A172 (cell line): ENCODE measurements at regions not wholly inside any gene's neighbourhood (a gene's known extent, or its start where the extent isn't known, plus 50 kb on each side); places are given as distances from the start of the nearest gene placed in this dataset.
"Not testable (repeated sequence)": the region's sequence is repeated elsewhere in the genome, so short reads cannot be mapped to it uniquely, and the experiment has no call there.

Source experiments
- DNase-seq: peaks from one replicate; pipeline ENCODE4 v3.0.0-alpha.2; 2015; ENCODE audit warnings: low spot score

DNA sequence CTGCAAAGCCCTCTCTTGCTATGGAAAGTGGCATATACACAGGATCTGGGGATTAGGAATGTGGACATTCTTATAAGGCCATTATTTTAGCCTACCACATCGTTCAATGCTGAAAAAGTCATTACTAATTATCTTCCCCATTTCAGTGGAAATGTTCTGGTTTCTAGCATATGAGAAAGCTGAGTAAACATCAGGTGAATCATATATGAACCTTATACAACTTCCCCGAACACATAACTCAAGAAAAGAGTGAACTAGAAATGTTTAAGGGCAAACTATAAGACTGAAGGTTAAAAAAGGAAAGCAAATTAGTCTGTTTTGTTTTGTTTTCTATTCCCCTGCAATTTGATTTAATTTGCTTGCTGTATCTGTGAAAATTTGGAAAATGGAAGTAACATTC, 62.5 kb upstream of the SEC22B start:
- not testable (repeated sequence) for DNase-seq

DNA sequence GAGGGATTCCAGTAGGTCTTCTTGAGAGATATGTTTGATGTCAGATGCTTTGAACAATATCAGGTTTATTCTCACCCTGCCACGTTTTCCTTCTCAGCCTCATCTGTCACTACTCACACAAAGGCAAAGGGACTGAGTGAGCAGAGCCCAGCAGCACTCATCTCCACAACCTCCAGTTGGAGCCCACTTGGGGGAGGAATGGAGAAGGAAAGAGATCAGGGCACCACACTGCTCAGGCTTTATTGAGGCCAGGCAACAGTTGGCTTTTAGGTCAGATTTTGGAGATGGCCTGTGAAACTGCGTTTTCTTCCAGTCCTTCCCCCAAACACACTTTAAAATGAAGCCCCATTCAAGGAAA, 57.3 kb upstream of the SEC22B start:
- DNase-seq, result not testable (repeated sequence)

DNA sequence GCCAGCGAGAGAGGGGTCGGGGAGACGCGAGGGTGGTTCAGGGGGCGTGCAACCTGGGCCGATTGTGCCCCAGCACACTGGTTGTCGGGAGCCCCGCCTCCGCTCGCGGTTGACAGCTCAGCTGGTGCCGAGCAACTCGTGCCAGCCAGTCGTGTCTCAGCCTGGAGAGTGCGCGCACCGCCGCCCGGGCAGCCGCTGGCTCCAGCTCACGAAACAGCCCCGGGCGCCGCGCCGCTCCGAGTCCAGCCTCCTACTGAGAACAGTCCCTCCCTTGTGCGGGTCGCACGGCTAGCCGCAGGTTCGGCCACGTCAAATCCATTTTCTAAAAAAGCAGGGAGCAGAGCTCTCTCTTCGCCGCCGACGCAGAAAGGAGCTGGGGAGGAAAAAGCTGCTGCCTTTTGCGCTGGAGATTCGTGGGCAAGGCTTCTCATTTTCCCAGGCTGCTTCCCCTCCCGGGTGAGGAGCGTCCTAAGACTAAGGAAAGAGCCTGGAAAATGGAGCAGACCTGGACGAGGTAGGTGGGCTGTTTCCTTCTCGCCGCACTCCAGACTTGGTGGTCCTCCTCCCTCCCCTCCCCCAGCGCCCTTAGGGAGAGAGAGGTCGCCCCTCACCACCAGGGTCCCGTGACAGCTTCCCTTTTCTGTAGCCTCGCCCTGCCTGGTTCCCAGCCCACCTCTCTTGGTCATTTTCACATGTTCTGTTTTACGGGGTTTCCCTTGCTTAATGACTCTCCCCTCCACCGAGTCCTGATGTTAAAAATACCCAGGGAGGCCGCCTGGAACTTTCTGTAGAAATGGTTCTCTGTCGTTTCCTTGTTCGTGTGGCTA, 56.7 kb upstream of the SEC22B start:
- DNase-seq, result not testable (repeated sequence)

DNA sequence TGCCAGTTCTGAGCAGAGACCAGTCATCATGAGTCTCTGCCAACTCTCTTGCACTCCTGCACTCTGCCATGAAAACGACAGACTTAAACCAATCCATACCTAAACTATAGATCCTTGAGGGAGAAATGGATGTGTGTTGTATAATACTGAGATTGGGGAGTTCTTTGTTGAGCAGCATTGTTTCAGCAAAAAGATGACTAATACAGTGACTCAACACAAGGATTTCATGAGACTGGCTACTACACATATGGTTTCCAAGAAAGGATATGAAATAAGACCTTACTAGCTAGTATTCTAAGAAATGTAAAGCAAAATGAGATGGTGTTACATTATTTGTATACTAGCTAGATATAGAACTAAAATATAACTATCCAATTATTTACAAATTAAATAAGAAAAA, 53.5 kb upstream of the SEC22B start:
- not testable (repeated sequence) for DNase-seq
